HUES64 (cell line): ENCODE measurements at regions not wholly inside any gene's neighbourhood (a gene's known extent, or its start where the extent isn't known, plus 50 kb on each side); places are given as distances from the start of the nearest gene placed in this dataset.
"Not testable (repeated sequence)": the region's sequence is repeated elsewhere in the genome, so short reads cannot be mapped to it uniquely, and the experiment has no call there.

Experiments used
- H3K27ac ChIP-seq: 2 replicates; pipeline ENCODE4 v1.7.0; 2013; ENCODE audit warnings: low read depth, low read length, inconsistent platforms
- H3K27me3 ChIP-seq: 2 replicates; pipeline ENCODE4 v1.6.1; 2013; ENCODE audit warnings: mild to moderate bottlenecking, low read length; ENCODE audit not compliant: insufficient read depth
- H3K36me3 ChIP-seq: 2 replicates; pipeline ENCODE4 v1.6.1; 2013; ENCODE audit warnings: mild to moderate bottlenecking, low read length; ENCODE audit not compliant: insufficient read depth
- H3K4me1 ChIP-seq: 2 replicates; pipeline ENCODE4 v1.6.1; 2013; ENCODE audit warnings: mild to moderate bottlenecking, low read length, moderate library complexity; ENCODE audit not compliant: insufficient read depth
- H3K4me3 ChIP-seq: 2 replicates; pipeline ENCODE4 v1.5.1; 2013; ENCODE audit warnings: mild to moderate bottlenecking, low read length, moderate library complexity
- H3K9ac ChIP-seq: 2 replicates; pipeline ENCODE4 v1.6.1; 2013; ENCODE audit warnings: mild to moderate bottlenecking, low read depth, low read length
- H3K9me3 ChIP-seq: 2 replicates; pipeline ENCODE4 v1.6.1; 2013; ENCODE audit warnings: low read depth, low read length; ENCODE audit not compliant: insufficient read depth
- WGBS: fragments of 150-250, 120-280 bp; methylation state at CpG from one replicate; pipeline ENCODE4 v1.1.7; 2013; ENCODE audit warnings: missing lambda C conversion rate; 5-methylcytosine and 5-hydroxymethylcytosine counted together

DNA sequence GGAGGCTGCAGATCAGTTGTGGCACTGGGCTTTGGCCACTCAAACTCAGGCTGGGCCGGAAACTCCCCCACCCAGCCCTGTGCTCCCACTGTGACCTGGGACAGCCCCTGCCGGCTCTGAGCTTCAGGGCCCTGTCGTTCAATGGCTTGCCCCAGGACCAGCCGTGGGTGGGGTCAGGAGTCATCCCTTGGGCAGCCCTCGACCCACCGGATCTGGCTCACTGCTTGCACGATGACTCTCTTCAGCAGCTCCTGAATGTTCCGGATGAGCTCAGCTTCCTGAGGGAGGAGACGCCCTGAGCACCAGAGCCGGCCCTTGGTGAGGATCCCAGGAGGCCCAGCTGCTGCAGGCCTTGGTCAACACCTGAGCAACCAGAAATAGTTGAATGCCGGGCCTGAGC, 1544.2 kb upstream of the USP9Y start:
- WGBS, result 90% methylated on average over 10 of the region's 11 CpGs
- not testable (repeated sequence) for H3K27ac ChIP-seq, H3K9ac ChIP-seq, H3K4me1 ChIP-seq, H3K4me3 ChIP-seq, H3K9me3 ChIP-seq, H3K27me3 ChIP-seq, H3K36me3 ChIP-seq

DNA sequence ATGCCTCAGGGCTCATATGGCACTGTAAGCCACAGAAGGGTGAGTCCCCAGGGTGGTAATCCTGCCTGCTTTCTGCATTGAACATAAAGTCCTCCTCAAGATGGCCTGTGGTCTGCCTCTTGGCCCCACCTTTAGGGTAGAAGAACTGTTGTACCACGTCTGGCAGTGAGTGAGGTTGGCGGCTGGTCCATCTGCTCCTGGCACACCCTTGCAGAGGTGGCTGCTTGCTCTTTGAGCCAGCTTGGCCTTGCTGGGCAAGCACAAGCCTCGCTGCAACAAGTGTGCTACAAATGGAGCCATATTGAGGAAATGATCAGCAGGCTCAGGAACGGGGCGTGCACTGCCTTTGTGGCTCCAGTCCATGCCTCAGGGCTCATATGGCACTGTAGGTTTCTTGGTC, 1524.0 kb upstream of the USP9Y start:
- not testable (repeated sequence) for H3K4me3 ChIP-seq, H3K9ac ChIP-seq, H3K27me3 ChIP-seq, H3K4me1 ChIP-seq, H3K27ac ChIP-seq, H3K36me3 ChIP-seq
- 79% methylated on average over 5 of the region's 5 CpGs for WGBS
- 0 out of 2 replicates have a peak, but pooled peaks cover 12% of the 10 kb centered on the region for H3K9me3 ChIP-seq

DNA sequence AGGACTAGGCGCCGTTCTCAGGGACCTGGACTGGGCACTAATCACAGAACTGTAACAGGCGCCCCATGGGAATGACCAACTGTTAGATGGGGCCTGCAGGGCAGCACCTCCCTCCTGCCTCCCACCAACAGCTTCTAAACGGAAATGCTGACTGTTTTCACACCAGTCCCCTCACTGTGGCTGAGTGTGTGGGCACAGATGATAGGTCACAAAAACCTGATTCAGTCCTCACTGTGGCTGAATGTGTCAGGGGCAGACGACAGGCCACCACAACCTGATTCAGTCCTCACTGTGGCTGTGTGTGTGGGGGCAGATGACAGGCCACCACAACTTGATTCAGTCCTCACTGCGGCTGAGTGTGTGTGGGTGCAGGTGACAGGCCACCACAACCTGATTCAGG, 1499.9 kb upstream of the USP9Y start:
- not testable (repeated sequence) for H3K9me3 ChIP-seq, H3K4me1 ChIP-seq, H3K4me3 ChIP-seq, H3K27me3 ChIP-seq, H3K27ac ChIP-seq, H3K36me3 ChIP-seq, H3K9ac ChIP-seq
- WGBS, result 69% methylated on average over 4 of the region's 6 CpGs

DNA sequence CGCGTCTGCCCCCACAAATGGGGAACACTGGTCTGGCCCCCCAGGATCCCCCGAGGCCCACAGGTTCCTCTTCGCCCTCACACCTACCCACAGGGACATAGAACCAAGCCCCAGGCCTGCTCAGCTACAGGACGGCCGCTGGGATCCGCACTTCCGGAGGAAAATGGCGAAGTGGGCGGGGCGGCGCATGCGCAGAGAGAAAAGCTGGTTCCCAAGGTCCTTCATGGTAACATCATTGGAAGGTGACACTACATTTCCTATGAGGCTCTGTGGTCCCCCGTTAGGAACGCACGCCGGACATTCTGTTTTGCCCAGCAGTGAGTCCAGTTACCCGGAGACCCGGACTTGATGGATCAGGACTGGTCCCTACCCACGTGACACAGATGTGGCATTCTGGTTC, 1486.2 kb upstream of the USP9Y start:
- H3K36me3 ChIP-seq, H3K27me3 ChIP-seq, H3K4me1 ChIP-seq, H3K27ac ChIP-seq, H3K9ac ChIP-seq, H3K4me3 ChIP-seq, H3K9me3 ChIP-seq: not testable (repeated sequence)
- WGBS, result 93% methylated on average over 20 of the region's 20 CpGs
